Adrenal gland (tissue), 9 donors: ENCODE measurements at regions not wholly inside any gene's neighbourhood (a gene's known extent, or its start where the extent isn't known, plus 50 kb on each side); places are given as distances from the start of the nearest gene placed in this dataset.

ENCODE experiments used
- DNase-seq, 7 donors: peaks; one replicate each; pipeline ENCODE4 v3.0.0-alpha.2; 2019 to 2020
- H3K27ac ChIP-seq, 5 donors: fragments of 200-600 bp; sonication (generic) in 4 of 5; 1 replicate in 3 of 5; 2 replicates in 2 of 5; pipeline versions ENCODE4 v1.5.1 to v1.8.0; 2016 to 2020; ENCODE audit warnings: mild to moderate bottlenecking in 1 of 5
- H3K27me3 ChIP-seq: fragments of 200-600 bp; 2 replicates; pipeline ENCODE4 v1.8.0; 2021
- H3K36me3 ChIP-seq, 2 donors: fragments of 200-600 bp; replicated peaks in 1 of 2; 1 replicate in 1 of 2; 2 replicates in 1 of 2; pipeline versions ENCODE4 v1.5.1 to v1.8.0; 2018 to 2022
- H3K4me1 ChIP-seq, 2 donors: fragments of 200-600 bp; replicated peaks in 1 of 2; 1 replicate in 1 of 2; 2 replicates in 1 of 2; pipeline versions ENCODE4 v1.5.1 to v1.8.0; 2018 to 2021
- H3K4me3 ChIP-seq, 4 donors: fragments of 200-600 bp; sonication (generic) in 3 of 4; one replicate each; pipeline ENCODE4 v1.5.1; 2016 to 2018
- H3K9me3 ChIP-seq, 3 donors: fragments of 200-600 bp; sonication (generic) in 1 of 3; replicated peaks in 1 of 3; 1 replicate in 2 of 3; 2 replicates in 1 of 3; pipeline versions ENCODE4 v1.5.1 to v1.8.0; 2016 to 2021
- CTCF ChIP-seq, 6 experiments: fragments of 450-650 bp in 4 of 6; fragments of 200-600 bp in 2 of 6; sonication (generic) in 1 of 6; IDR thresholded peaks; 1 replicate in 5 of 6; 2 replicates in 1 of 6; pipeline versions ENCODE4 v1.5.1 to v1.8.0; 2016 to 2021; ENCODE audit warnings: antibody characterized with exemption in 6 of 6, mild to moderate bottlenecking in 2 of 6, moderate library complexity in 1 of 6
- POLR2A ChIP-seq, 2 donors: fragments of 450-650 bp; IDR thresholded peaks; one replicate each; pipeline ENCODE4 v1.6.1; 2017; ENCODE audit warnings: antibody characterized with exemption in 2 of 2, mild to moderate bottlenecking in 2 of 2, moderate library complexity in 1 of 2
- WGBS, 4 donors: extraction: QIAGEN DNeasy Blood & Tissue Kit in 2 of 4; methylation state at CpG; one replicate each; pipeline versions ENCODE4 v1.1.5 to v1.1.7; 2013 to 2017; 5-methylcytosine and 5-hydroxymethylcytosine counted together
- intact Hi-C, 2 donors: fragments of 100-400 bp; cut with DNase I; formaldehyde crosslinking; loops; one replicate each; pipeline versions ENCODE4 v1.14.1 to v1.15.0; 2022 to 2023
- donor health status: healthy with polysubstance abuse.
- donor health status: Bipolar disorder and iron deficiency.
- donor health status: DM: yes; HTN: yes; CAD: no.
- donor health status: DM: no; HTN: no; CAD: no.
- donor health status: DM: no; HTN: no; CAD: no.

GRCh38 chr5:5009240-5009639 lies 130.9 kb upstream of the ADAMTS16 start:
- intact Hi-C loops, result no loop called here
- Histone ChIP-seq H3K27ac (no peak overlapping the region), H3K36me3 (no peaks in the 10 kb centered on the region), H3K27me3 (no peaks in the 10 kb centered on the region), H3K4me1 (no peaks in the 10 kb centered on the region), H3K9me3 (no peaks in the 10 kb centered on the region), H3K4me3 (no peak overlapping the region)
- WGBS, 4 donors, result 76 to 88% (median 82%) methylated on average over 4 of the region's 4 CpGs
- DNase-seq, result no peak
- no peak for TF ChIP-seq POLR2A (IDR thresholded peaks at IDR 0.05)
- TF ChIP-seq CTCF (IDR thresholded peaks at IDR 0.05), result no peak

GRCh38 chr5:5011151-5011550 lies 129.0 kb upstream of the ADAMTS16 start:
- no peaks in the 10 kb centered on the region for H3K9me3 ChIP-seq
- no peak for DNase-seq
- intact Hi-C loops, result no loop called here
- no peaks in the 10 kb centered on the region for H3K36me3 ChIP-seq
- no peak overlapping the region for H3K4me3 ChIP-seq
- no peak overlapping the region for H3K27ac ChIP-seq
- no peaks in the 10 kb centered on the region for H3K4me1 ChIP-seq
- TF ChIP-seq POLR2A (IDR thresholded peaks at IDR 0.05) (no peak), CTCF (IDR thresholded peaks at IDR 0.05) (no peak)
- 78 to 92% (median 82%) methylated on average over 4 of the region's 4 CpGs for WGBS, 4 donors
- H3K27me3 ChIP-seq, result no peaks in the 10 kb centered on the region

GRCh38 chr5:5014586-5015235 lies 125.4 kb upstream of the ADAMTS16 start:
- no peak for DNase-seq
- Histone ChIP-seq H3K27ac (no peak overlapping the region), H3K4me3 (no peak overlapping the region), H3K4me1 (no peaks in the 10 kb centered on the region), H3K9me3 (no peaks in the 10 kb centered on the region), H3K36me3 (no peaks in the 10 kb centered on the region), H3K27me3 (no peaks in the 10 kb centered on the region)
- no peak for TF ChIP-seq CTCF (IDR thresholded peaks at IDR 0.05)
- TF ChIP-seq POLR2A (IDR thresholded peaks at IDR 0.05), result no peak
- 43 to 50% (median 44%) methylated on average over 7 of the region's 7 CpGs for WGBS, 4 donors
- intact Hi-C loops, result no loop called here

GRCh38 chr5:5017827-5018577 lies 122.1 kb upstream of the ADAMTS16 start:
- DNase-seq, result no peak
- H3K4me3 ChIP-seq, result no peak overlapping the region

More at GRCh38 chr5:5017827-5018577, 122.1 kb upstream of the ADAMTS16 start:
- TF ChIP-seq POLR2A (IDR thresholded peaks at IDR 0.05) (no peak), CTCF (IDR thresholded peaks at IDR 0.05) (no peak)
- Histone ChIP-seq H3K4me1 (no peaks in the 10 kb centered on the region), H3K27me3 (no peaks in the 10 kb centered on the region), H3K9me3 (no peaks in the 10 kb centered on the region), H3K27ac (no peak overlapping the region), H3K36me3 (no peaks in the 10 kb centered on the region)
- intact Hi-C loops, result no loop called here
- 58 to 67% (median 60%) methylated on average over 9 of the region's 9 CpGs for WGBS, 4 donors
